ENCODE measurements at regions not wholly inside any gene's neighbourhood (a gene's known extent, or its start where the extent isn't known, plus 50 kb on each side); places are given as distances from the start of the nearest gene placed in this dataset.
"Not testable (repeated sequence)": the region's sequence is repeated elsewhere in the genome, so short reads cannot be mapped to it uniquely, and the experiment has no call there.

DNA sequence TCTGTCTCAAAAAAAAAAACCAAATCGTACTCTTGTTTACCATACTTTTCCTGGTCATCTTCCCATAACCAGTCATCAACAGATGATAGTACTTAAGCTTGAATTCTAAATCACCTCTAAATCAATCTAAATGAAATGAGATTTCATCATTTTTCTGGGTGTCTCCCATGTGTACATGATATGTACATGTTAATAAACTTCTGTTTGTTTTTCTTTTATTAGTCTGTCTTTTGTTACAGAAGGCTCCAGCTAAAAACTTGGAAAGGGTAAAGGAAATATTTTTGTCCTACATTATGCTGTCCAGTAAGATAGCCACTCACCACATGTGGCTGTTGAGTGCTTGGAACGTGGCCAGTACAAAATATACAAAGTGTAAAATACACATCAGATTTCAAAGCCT lies 78.7 kb upstream of the MSH6 start:
- H3K4me1 ChIP-seq (ENCODE audit: low read length) = peaks cover 12% of the 10 kb centered on the region
- peaks cover 3% of the 10 kb centered on the region; the same call in 1 of the 2 replicates for H3K9me3 ChIP-seq (ENCODE audit: insufficient read depth, low read length)
- no peaks in the 10 kb centered on the region for H4K20me1 ChIP-seq (ENCODE audit: insufficient read depth, low read length)
- TF ChIP-seq, protein P1, sequence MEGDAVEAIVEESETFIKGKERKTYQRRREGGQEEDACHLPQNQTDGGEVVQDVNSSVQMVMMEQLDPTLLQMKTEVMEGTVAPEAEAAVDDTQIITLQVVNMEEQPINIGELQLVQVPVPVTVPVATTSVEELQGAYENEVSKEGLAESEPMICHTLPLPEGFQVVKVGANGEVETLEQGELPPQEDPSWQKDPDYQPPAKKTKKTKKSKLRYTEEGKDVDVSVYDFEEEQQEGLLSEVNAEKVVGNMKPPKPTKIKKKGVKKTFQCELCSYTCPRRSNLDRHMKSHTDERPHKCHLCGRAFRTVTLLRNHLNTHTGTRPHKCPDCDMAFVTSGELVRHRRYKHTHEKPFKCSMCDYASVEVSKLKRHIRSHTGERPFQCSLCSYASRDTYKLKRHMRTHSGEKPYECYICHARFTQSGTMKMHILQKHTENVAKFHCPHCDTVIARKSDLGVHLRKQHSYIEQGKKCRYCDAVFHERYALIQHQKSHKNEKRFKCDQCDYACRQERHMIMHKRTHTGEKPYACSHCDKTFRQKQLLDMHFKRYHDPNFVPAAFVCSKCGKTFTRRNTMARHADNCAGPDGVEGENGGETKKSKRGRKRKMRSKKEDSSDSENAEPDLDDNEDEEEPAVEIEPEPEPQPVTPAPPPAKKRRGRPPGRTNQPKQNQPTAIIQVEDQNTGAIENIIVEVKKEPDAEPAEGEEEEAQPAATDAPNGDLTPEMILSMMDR (IDR thresholded peaks at IDR 0.05; ENCODE audit: low read depth, low read length) = no peak
- TF ChIP-seq EZH2phosphoT487 (IDR thresholded peaks at IDR 0.05; ENCODE audit: low read depth) = no peak
- no peaks in the 10 kb centered on the region for H3K36me3 ChIP-seq (replicated peaks; ENCODE audit: low read depth, low read length)
- H3K4me2 ChIP-seq (ENCODE audit: low read length) = no peak overlapping the region
- no peaks in the 10 kb centered on the region for H3K27me3 ChIP-seq (ENCODE audit: low read depth, low read length)
- H3K79me2 ChIP-seq (ENCODE audit: low read length) = no peaks in the 10 kb centered on the region
- H2AFZ ChIP-seq (ENCODE audit: low read depth, low read length) = no peak overlapping the region
- no peak overlapping the region for H3K27ac ChIP-seq (ENCODE audit: low read length)
- H3K4me3 ChIP-seq (ENCODE audit: low read length) = no peak overlapping the region
- no peak overlapping the region for H3K9ac ChIP-seq (ENCODE audit: low read length)

DNA sequence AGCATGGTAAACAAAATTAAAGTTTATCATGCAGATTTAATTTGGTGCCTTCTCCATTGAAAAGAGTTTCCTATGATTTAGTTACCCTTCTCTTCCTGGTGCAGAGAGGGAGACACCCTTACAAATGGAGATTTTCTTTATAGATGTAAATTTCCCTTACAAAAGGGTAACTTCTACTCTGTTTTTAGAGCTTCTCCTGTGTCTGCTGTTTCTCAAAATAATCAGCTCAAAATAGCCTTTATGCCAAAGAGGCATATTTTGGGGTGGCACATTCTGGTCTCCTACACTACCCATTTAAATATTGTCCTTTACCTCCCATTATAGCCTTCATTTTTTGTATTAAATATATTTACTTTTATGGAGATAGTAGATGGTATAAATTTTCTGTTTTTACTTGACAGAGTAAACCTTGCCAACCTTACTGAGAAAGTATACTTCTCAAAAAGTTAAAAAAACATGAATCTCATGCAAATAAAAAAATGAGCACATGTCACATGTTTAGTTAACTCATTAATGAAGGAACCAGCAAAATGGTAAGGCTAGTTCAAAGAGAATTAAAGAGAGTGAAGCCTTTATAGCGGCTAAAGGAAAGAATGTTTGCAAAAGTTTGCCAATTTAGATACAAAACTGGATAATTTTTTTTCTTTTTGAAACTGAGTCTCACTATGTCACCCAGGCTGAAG lies 83.3 kb upstream of the MSH6 start:
- no peak overlapping the region for H3K27ac ChIP-seq (ENCODE audit: low read length)
- H3K79me2 ChIP-seq (ENCODE audit: low read length) = no peaks in the 10 kb centered on the region
- no peak overlapping the region for H3K4me3 ChIP-seq (ENCODE audit: low read length)
- H3K4me1 ChIP-seq (ENCODE audit: low read length) = peaks cover 12% of the 10 kb centered on the region
- H3K27me3 ChIP-seq (ENCODE audit: low read depth, low read length) = no peaks in the 10 kb centered on the region
- no peaks in the 10 kb centered on the region for H4K20me1 ChIP-seq (ENCODE audit: insufficient read depth, low read length)
- TF ChIP-seq EZH2phosphoT487 (IDR thresholded peaks at IDR 0.05; ENCODE audit: low read depth) = no peak
- TF ChIP-seq, protein P1 (IDR thresholded peaks at IDR 0.05; ENCODE audit: low read depth, low read length) = no peak
- peaks cover 5% of the 10 kb centered on the region; the same call in 1 of the 2 replicates for H3K9me3 ChIP-seq (ENCODE audit: insufficient read depth, low read length)
- no peaks in the 10 kb centered on the region for H3K36me3 ChIP-seq (replicated peaks; ENCODE audit: low read depth, low read length)
- H2AFZ ChIP-seq (ENCODE audit: low read depth, low read length) = no peak overlapping the region
- no peak overlapping the region for H3K9ac ChIP-seq (ENCODE audit: low read length)
- H3K4me2 ChIP-seq (ENCODE audit: low read length) = no peak overlapping the region

DNA sequence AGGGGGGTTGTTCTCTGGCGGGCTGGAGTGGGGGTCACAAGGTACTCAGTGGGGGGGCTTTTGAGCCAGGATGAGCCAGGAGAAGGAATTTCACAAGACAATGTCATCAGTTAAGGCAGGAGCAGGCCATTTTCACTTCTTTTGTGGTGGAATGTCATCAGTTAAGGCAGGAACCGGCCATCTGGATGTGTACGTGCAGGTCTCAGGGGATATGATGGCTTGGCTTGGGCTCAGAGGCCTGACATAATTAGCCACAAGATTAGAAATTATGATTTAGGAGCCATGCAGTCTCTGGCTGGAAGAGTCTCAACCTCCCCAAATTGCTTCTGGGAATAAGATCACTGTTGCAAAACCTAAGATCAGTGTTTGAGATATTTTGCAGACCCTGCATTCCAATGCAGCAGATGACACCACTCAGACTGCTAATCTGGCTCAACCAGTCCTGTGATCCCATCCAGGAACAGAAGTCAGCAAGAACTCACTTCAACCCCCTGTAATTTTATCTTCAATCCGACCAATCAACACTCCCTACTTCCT lies 84.4 kb upstream of the MSH6 start:
- not testable (repeated sequence) for H3K4me3 ChIP-seq (ENCODE audit: low read length); H3K9me3 ChIP-seq (ENCODE audit: insufficient read depth, low read length); H3K36me3 ChIP-seq (replicated peaks; ENCODE audit: low read depth, low read length); H2AFZ ChIP-seq (ENCODE audit: low read depth, low read length); H3K27ac ChIP-seq (ENCODE audit: low read length); H3K9ac ChIP-seq (ENCODE audit: low read length); H3K4me2 ChIP-seq (ENCODE audit: low read length); H3K27me3 ChIP-seq (ENCODE audit: low read depth, low read length); H4K20me1 ChIP-seq (ENCODE audit: insufficient read depth, low read length); H3K79me2 ChIP-seq (ENCODE audit: low read length)
- H3K4me1 ChIP-seq (ENCODE audit: low read length) = peaks cover 12% of the 10 kb centered on the region

DNA sequence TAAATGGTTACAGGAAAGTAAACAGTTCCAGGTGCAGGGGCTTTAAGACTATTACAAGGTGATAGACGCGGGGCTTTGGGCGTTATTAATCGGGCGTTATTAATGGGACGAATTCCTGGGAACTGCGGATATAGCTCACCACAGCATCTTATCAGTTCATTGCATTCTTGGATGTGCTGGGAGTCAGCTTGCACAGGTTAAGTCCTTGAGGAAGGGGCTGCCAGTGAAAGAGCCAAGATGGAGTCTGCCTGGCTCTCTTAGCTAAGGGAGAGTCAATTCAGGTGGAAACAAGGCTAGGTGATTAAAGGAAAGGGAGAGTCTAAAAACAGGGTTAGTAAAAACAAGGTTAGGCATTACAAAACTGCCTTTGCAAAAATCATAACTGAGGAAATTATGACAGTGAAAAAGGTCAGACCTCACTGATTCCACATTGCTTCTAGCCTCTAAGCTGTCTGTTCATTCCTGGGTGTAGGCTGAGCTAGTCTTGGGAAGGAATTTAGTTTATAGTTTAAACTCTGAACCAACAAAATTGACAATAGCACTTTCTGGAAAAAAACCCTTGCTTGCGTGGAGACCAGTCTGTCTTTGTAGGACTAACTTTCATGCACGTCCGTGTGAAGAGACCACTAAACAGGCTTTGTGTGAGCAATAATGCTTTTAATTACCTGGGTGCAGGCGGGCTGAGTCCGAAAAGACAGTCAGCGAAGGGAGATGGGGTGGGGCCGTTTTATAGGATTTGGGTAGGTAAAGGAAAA lies 85.1 kb upstream of the MSH6 start:
- peak overlapping the region; percentile 70 for H3K4me2 ChIP-seq (ENCODE audit: low read length)
- H3K79me2 ChIP-seq (ENCODE audit: low read length) = not testable (repeated sequence)

More for the DNA sequence above, 85.1 kb upstream of the MSH6 start:
- H3K36me3 ChIP-seq (replicated peaks; ENCODE audit: low read depth, low read length); H2AFZ ChIP-seq (ENCODE audit: low read depth, low read length); H4K20me1 ChIP-seq (ENCODE audit: insufficient read depth, low read length); H3K27me3 ChIP-seq (ENCODE audit: low read depth, low read length); H3K9me3 ChIP-seq (ENCODE audit: insufficient read depth, low read length); H3K27ac ChIP-seq (ENCODE audit: low read length): not testable (repeated sequence)
- Histone ChIP-seq H3K4me1 (ENCODE audit: low read length) (peaks cover 12% of the 10 kb centered on the region), H3K4me3 (ENCODE audit: low read length) (peak overlapping the region; percentile 54), H3K9ac (ENCODE audit: low read length) (0 out of 2 replicates have a peak overlapping the region, but pooled peaks have one; percentile 9)
